ENCODE measurements at regions not wholly inside any gene's neighbourhood (a gene's known extent, or its start where the extent isn't known, plus 50 kb on each side); places are given as distances from the start of the nearest gene placed in this dataset.

GRCh38 chr12:98332642-98333041 is 182.7 kb upstream of the TMPO start:
- no peaks in the 10 kb centered on the region for H3K27me3 ChIP-seq (ENCODE audit: control insufficient read depth, insufficient read depth, low read length)
- TF ChIP-seq, protein P1, sequence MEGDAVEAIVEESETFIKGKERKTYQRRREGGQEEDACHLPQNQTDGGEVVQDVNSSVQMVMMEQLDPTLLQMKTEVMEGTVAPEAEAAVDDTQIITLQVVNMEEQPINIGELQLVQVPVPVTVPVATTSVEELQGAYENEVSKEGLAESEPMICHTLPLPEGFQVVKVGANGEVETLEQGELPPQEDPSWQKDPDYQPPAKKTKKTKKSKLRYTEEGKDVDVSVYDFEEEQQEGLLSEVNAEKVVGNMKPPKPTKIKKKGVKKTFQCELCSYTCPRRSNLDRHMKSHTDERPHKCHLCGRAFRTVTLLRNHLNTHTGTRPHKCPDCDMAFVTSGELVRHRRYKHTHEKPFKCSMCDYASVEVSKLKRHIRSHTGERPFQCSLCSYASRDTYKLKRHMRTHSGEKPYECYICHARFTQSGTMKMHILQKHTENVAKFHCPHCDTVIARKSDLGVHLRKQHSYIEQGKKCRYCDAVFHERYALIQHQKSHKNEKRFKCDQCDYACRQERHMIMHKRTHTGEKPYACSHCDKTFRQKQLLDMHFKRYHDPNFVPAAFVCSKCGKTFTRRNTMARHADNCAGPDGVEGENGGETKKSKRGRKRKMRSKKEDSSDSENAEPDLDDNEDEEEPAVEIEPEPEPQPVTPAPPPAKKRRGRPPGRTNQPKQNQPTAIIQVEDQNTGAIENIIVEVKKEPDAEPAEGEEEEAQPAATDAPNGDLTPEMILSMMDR (IDR thresholded peaks at IDR 0.05; ENCODE audit: insufficient read depth, low read length, poor library complexity, severe bottlenecking): no peak
- H3K36me3 ChIP-seq (ENCODE audit: control insufficient read depth, insufficient read depth, low read length): no peaks in the 10 kb centered on the region
- no peak overlapping the region for H3K4me3 ChIP-seq (ENCODE audit: low read depth, low read length)
- DNase-seq (ENCODE audit: low read depth): no peak

- Histone ChIP-seq H3K27me3 (ENCODE audit: control insufficient read depth, insufficient read depth, low read length) (no peaks in the 10 kb centered on the region), H3K36me3 (ENCODE audit: control insufficient read depth, insufficient read depth, low read length) (no peaks in the 10 kb centered on the region), H3K4me3 (ENCODE audit: low read depth, low read length) (no peak overlapping the region)
- TF ChIP-seq, protein P1 (IDR thresholded peaks at IDR 0.05; ENCODE audit: insufficient read depth, low read length, poor library complexity, severe bottlenecking): no peak
- no peak for DNase-seq (ENCODE audit: low read depth)
These were observed 180.6 kb upstream of the TMPO start for GRCh38 chr12:98334768-98335167.

GRCh38 chr12:98341026-98341425 is 174.4 kb upstream of the TMPO start:
- Histone ChIP-seq H3K4me3 (ENCODE audit: low read depth, low read length) (no peak overlapping the region), H3K27me3 (ENCODE audit: control insufficient read depth, insufficient read depth, low read length) (no peaks in the 10 kb centered on the region), H3K36me3 (ENCODE audit: control insufficient read depth, insufficient read depth, low read length) (no peaks in the 10 kb centered on the region)
- no peak for DNase-seq (ENCODE audit: low read depth)
- TF ChIP-seq, protein P1 (IDR thresholded peaks at IDR 0.05; ENCODE audit: insufficient read depth, low read length, poor library complexity, severe bottlenecking): no peak

DNA sequence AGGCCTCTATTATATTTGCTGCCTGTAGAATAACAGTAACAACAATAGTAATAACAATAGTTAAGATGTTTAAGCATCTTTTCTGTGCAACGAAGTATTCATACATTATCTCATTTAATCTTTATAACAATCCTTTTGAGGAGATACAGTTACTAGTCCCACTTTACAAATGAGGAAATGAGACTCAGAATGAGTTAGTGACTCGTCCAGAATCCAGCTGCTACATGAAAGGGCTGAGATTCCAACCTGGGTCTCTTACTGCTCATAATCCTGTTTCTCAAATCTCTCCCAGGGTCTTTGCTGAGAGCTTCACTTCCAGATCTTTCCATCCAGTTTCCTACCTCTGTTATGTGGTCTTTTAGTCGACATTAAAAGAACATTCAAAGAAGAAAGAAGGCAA is 173.7 kb upstream of the TMPO start:
- Histone ChIP-seq H3K27me3 (ENCODE audit: control insufficient read depth, insufficient read depth, low read length) (no peaks in the 10 kb centered on the region), H3K4me3 (ENCODE audit: low read depth, low read length) (no peak overlapping the region), H3K36me3 (ENCODE audit: control insufficient read depth, insufficient read depth, low read length) (no peaks in the 10 kb centered on the region)
- TF ChIP-seq, protein P1 (IDR thresholded peaks at IDR 0.05; ENCODE audit: insufficient read depth, low read length, poor library complexity, severe bottlenecking): no peak
- no peak for DNase-seq (ENCODE audit: low read depth)

- Histone ChIP-seq H3K27me3 (ENCODE audit: control insufficient read depth, insufficient read depth, low read length) (no peaks in the 10 kb centered on the region), H3K4me3 (ENCODE audit: low read depth, low read length) (no peak overlapping the region), H3K36me3 (ENCODE audit: control insufficient read depth, insufficient read depth, low read length) (no peaks in the 10 kb centered on the region)
- no peak for DNase-seq (ENCODE audit: low read depth)
- TF ChIP-seq, protein P1 (IDR thresholded peaks at IDR 0.05; ENCODE audit: insufficient read depth, low read length, poor library complexity, severe bottlenecking): no peak
These were observed 172.3 kb upstream of the TMPO start for GRCh38 chr12:98343002-98343567.

Measured in kidney epithelial cell (primary cell).